ENCODE measurements at regions not wholly inside any gene's neighbourhood (a gene's known extent, or its start where the extent isn't known, plus 50 kb on each side); places are given as distances from the start of the nearest gene placed in this dataset.

GRCh38 chr18:22521026-22521707 lies 103.5 kb upstream of the CTAGE1 start:
- no peak for TF ChIP-seq CTCF (IDR thresholded peaks at IDR 0.05; ENCODE audit: insufficient read depth, low read length, poor library complexity, severe bottlenecking)
- TF ChIP-seq EZH2phosphoT487 (conservative IDR thresholded peaks at IDR 0.05; ENCODE audit: low read length) = no peak
